Kidney capillary endothelial cell (primary cell): ENCODE measurements at regions not wholly inside any gene's neighbourhood (a gene's known extent, or its start where the extent isn't known, plus 50 kb on each side); places are given as distances from the start of the nearest gene placed in this dataset.

Source experiments
- DNase-seq: peaks from one replicate; pipeline ENCODE4 v3.0.0-alpha.2; 2018; ENCODE audit warnings: low spot score

DNA sequence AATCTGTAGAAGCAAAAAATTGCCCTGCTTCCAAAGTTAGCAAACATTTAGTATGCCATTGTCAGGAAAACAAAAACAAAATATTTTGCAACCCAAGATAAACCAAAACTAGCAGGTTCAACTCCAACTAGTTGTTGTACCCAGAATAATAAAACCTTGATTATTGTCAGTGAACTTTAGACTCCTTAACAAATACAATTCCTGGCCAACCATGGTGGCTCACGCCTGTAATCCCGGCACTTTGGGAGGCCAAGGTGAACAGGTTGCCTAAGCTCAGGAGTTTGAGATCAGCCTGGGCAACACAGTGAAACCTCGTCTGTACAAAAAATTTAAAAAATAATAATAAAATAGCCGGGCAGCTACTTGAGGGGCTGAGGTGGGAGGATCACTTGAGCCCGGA lies 53.6 kb upstream of the EPCAM start:
- no peak for DNase-seq

- no peak for DNase-seq
Observed at GRCh38 chr2:47313728-47314127, 55.4 kb upstream of the EPCAM start.

DNA sequence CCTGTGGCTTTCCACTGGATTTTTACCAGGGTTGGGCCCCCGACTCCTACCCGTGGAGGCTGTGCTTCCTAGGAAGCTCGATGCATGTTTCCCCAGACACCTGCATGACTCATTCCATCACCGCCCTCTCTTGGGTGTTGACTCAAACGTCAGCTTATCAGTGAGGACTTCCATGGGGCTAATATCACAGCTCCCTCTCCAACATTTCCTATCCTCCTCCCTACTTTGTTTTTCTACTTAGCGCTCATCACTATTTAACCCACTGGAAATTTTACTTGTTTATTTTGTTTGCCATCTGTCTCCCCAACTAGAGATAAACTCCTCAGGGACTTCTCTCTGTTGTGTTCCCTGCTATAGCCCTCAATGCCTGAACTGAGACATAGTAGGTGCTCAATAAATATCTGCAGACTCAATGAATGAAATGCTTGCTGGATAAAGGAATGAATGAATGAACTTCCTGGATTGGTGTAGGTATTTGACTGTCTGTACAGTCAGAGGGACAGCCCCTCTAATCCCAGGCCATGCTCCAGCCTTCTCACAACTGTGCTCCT lies 55.9 kb upstream of the EPCAM start:
- no peak for DNase-seq

GRCh38 chr2:47312491-47312850 lies 56.6 kb upstream of the EPCAM start:
- no peak for DNase-seq

- no peak for DNase-seq
Observed at GRCh38 chr2:47311764-47312490, 57.2 kb upstream of the EPCAM start.

- no peak for DNase-seq
Observed at GRCh38 chr2:47310801-47311560, 58.1 kb upstream of the EPCAM start.

GRCh38 chr2:47309952-47310800 lies 58.9 kb upstream of the EPCAM start:
- no peak for DNase-seq

DNA sequence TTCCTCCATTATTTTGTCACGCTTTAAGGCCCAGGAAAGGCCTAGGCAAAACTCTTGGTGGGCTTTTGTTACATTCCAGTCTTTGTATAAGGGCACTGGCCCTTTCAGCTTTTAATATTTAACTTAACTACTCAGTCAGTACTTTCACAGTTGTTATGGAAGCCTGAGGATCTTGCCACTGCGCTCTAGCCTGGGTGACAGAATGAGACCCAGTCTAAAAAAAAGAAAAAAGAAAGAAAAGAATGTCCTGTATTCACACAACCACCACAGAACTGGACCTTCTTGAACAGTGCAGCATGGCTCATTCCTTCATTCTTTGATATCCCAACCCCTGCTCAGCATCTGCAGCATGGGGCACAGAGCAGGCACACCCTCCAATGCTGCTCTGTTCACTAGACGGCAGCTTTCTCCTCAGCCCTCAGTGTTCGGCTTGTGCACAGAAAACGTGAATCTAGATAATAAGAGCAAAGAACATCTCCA lies 59.6 kb upstream of the EPCAM start:
- DNase-seq = no peak

DNA sequence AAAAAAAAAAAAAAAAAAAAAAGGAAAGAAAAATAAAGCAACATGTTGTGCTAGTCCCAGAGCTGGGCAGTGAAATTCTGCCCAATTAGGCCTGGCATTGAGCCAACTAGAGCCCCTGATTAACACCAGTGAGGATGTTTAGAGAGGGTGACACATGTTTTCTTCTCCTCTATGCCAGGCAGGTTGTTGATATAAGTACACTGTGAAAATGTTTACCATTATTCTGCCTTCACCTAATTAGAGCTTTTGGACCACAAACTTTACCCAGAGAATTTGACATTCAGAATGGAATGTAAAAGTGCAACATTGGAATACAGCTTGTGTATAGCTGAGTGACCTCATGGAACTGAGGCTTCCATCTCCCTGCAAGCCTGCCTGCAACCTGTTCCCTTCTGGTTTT lies 62.0 kb upstream of the EPCAM start:
- DNase-seq = no peak

GRCh38 chr2:47304654-47305053 lies 64.5 kb upstream of the EPCAM start:
- DNase-seq = no peak

- no peak for DNase-seq
Observed at GRCh38 chr2:47303341-47304148, 65.6 kb upstream of the EPCAM start.

DNA sequence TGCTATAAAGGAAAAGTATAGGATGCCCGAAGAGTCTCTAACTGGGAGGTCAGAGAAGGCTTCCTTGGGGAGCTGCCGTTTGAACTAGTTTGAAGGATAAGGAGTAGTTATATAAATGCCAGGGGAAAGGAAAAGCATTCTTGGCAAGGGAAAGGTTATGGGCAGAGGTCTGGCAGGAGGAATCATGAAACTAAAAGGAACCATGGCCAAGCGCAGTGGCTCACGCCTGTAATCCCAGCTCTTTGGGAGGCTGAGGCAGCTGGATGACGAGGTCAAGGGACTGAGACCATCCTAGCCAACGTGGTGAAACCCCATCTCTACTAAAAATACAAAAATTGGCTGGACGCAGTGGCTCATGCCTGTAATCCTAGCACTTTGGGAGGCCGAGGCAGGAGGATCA lies 66.8 kb upstream of the EPCAM start:
- DNase-seq = no peak

DNA sequence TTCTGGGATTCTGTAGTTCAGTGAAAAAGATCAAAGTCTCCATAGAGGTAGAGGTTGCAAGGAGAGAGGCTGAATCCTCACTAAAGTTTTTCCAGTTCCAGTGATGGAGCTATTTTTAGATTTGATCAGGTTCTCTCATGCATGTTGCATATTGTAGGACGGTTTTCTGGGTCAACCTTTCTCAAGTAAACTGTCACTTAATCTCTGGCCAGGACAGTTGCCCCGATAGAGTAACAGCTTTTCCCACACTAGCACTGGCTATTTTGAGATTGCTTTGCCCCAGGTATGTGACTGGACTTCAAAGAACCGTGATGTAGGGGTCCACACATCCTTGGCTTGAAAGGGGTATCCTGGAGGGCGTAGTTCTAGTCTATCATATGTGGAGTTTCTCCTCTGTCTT lies 67.4 kb upstream of the EPCAM start:
- no peak for DNase-seq

DNA sequence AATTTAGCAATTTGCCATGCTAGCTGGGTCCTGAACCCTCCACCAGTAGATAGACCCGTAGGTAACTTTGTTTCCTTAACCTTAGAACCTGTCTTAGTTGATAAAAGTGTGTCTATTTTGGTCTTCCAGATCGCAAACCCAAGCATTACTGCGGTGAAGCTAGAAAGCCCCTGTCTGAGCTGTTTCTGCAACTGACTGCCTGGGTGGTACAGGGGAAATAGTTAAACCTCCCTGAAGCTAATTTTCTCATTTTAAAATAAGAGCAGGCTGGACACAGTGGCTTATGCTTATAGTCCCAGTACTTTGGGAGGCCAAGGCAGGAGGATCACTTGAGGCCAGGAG lies 67.9 kb upstream of the EPCAM start:
- DNase-seq = no peak

DNA sequence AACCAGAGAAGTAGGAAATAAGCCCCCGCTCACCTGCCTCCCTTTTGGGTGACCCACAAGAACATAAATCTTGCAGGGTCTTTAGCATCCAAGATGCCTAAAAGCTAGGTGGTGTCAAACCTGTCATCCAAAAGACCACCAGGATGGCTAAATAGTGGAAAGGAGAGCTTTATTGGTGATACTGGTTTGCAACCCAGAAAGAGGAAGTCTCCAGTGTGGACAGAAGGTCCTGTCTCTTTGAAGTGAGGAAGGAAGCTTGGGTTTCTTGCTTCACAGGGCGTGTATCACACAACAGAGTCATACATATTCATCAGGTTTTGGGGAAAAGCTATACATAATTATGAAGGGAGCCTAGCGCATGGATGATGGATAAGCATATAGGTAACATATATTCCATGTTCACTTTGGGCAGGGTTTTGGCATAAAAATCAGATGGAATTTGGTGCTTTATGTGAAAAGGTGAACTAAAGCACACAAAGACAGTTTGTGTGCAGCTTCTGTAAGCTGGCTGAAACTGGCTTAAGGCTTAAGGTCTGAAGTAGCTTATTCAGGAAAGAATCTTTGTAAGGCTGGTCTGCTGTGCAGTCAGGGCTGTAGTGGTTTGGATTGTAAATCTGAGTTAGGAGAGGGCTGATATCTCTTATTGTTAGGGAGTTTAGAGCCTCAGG lies 68.4 kb upstream of the EPCAM start:
- DNase-seq = no peak

DNA sequence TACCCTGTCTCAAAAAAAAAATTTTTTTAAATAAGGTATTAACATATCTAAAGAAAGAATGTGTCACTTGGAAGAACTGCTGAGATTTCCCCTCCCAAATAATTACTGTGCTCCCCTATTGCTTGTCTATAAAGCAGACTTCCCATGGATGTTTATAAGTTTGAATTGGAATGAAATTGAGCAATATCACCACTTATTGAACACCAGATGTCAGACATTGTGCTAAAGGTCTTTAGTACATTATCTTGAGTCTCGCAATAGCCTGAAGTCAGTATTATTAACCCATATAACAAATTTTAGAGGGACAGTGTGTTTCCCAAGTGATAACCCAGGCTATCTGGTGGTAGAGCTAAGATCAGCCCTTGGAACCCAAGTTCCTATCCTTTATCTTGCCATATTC lies 69.0 kb upstream of the EPCAM start:
- no peak for DNase-seq

DNA sequence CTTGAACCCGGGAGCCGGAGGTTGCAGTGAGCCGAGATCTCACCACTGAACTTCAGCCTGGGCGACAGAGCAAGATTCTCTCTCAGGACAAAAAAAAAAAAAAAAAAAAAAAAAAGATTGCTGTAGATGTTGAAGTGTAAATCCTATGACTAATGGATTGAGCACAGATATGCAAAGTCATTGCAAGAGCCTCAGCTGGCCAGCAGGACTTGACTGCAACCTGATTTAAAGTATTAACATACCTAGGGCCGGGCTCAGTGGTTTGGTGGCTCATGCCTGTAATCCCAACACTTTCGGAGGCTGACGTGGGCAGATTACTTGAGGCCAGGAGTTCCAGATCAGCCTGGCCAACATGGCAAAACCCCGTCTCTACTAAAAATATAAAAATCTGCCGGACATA lies 69.6 kb upstream of the EPCAM start:
- DNase-seq = no peak

GRCh38 chr2:47298771-47299170 lies 70.3 kb upstream of the EPCAM start:
- DNase-seq = no peak

GRCh38 chr2:47297767-47298425 lies 71.2 kb upstream of the EPCAM start:
- no peak for DNase-seq

DNA sequence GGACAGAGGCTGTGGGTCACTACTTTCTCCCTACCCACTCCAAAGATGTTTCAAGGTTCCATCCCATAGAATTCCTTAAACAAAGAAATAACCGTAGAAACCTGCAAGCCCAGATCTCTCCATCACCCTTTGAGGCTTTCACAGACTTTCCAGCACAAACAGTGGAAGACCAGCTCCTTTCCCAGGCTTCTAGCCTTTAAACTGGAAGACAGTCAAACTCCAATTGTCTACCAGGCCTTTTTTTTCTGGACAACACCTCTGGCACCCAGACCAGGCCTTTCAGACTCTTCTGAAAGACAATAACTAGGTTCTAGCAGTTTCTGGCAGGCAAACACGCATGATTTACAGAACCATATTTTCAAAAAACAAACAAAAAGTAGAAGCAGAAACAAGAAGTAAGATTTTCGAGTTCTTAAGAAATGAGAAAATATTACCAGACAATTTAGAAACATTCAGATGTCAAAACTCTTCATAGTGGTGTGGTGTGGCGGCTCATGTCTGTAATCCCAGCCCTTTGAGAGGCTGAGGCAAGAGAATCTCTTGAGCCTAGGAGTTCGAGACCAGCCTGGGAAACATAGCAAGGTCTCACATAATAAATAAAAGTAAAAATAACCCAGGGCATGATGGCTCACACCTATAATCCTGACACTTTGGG lies 73.0 kb upstream of the EPCAM start:
- no peak for DNase-seq
